GM23338 (cell line): ENCODE measurements at regions not wholly inside any gene's neighbourhood (a gene's known extent, or its start where the extent isn't known, plus 50 kb on each side); places are given as distances from the start of the nearest gene placed in this dataset.

Experiments used
- ATAC-seq: fragments of 200-7000 bp; cut with Tn5 transposase; 3 replicates; pipeline ENCODE4 v1.9.1; 2020
- DNase-seq: peaks from one replicate; pipeline ENCODE4 v3.0.0-alpha.2; 2015; ENCODE audit warnings: low spot score
- H2AFZ ChIP-seq: fragments of 200-600 bp; sonication (generic); 2 replicates; pipeline ENCODE4 v1.8.0; 2016; ENCODE audit warnings: antibody characterized with exemption, mild to moderate bottlenecking, moderate library complexity
- H3F3A ChIP-seq: fragments of 200-600 bp; sonication (generic); replicated peaks from 2 replicates; pipeline ENCODE4 v1.8.0; 2017; ENCODE audit warnings: antibody characterized with exemption, mixed run types, low read depth
- H3K27ac ChIP-seq: fragments of 200-600 bp; sonication (generic); 2 replicates; pipeline ENCODE4 v1.6.1; 2016; ENCODE audit warnings: low read depth
- H3K27me3 ChIP-seq: fragments of 200-600 bp; sonication (generic); 2 replicates; pipeline ENCODE4 v1.8.0; 2016; ENCODE audit warnings: mild to moderate bottlenecking, mixed run types, moderate library complexity; ENCODE audit not compliant: insufficient read depth
- H3K36me3 ChIP-seq: fragments of 200-600 bp; sonication (generic); 2 replicates; pipeline ENCODE4 v1.8.0; 2016; ENCODE audit warnings: mild to moderate bottlenecking; ENCODE audit not compliant: insufficient read depth
- H3K4me1 ChIP-seq: fragments of 200-600 bp; sonication (generic); 2 replicates; pipeline ENCODE4 v1.8.0; 2016; ENCODE audit warnings: mild to moderate bottlenecking, moderate library complexity; ENCODE audit not compliant: insufficient read depth
- H3K4me2 ChIP-seq: fragments of 200-600 bp; sonication (generic); 2 replicates; pipeline ENCODE4 v1.7.1; 2017; ENCODE audit warnings: mixed run types
- H3K4me3 ChIP-seq: fragments of 200-600 bp; sonication (generic); 2 replicates; pipeline ENCODE4 v1.6.1; 2016; ENCODE audit warnings: mixed run types
- H3K79me2 ChIP-seq: fragments of 200-600 bp; sonication (generic); replicated peaks from 2 replicates; pipeline ENCODE4 v1.8.0; 2017; ENCODE audit warnings: mild to moderate bottlenecking; ENCODE audit not compliant: insufficient read depth
- H3K9me2 ChIP-seq: fragments of 200-600 bp; sonication (generic); 2 replicates; pipeline ENCODE4 v1.8.0; 2017; ENCODE audit not compliant: insufficient read depth
- H4K20me1 ChIP-seq: fragments of 200-600 bp; sonication (generic); replicated peaks from 2 replicates; pipeline ENCODE4 v1.8.0; 2017; ENCODE audit warnings: mild to moderate bottlenecking; ENCODE audit not compliant: insufficient read depth
- H3K27ac Mint-ChIP-seq: 2 replicates; pipeline ENCODE4 v1.8.0; 2020; ENCODE audit warnings: inconsistent platforms, mild to moderate bottlenecking, moderate library complexity, mixed read lengths
- H3K27me3 Mint-ChIP-seq: 3 replicates; pipeline ENCODE4 v1.8.0; 2022; ENCODE audit warnings: low read depth, mild to moderate bottlenecking, moderate library complexity, mixed read lengths, inconsistent platforms; ENCODE audit not compliant: insufficient read depth, poor library complexity
- H3K36me3 Mint-ChIP-seq: 3 replicates; pipeline ENCODE4 v1.8.0; 2021; ENCODE audit warnings: low read depth, mild to moderate bottlenecking, inconsistent platforms, moderate library complexity, mixed read lengths
- H3K4me1 Mint-ChIP-seq: 3 replicates; pipeline ENCODE4 v1.8.0; 2020; ENCODE audit warnings: mild to moderate bottlenecking, inconsistent platforms, mixed read lengths
- H3K4me3 Mint-ChIP-seq: 3 replicates; pipeline ENCODE4 v1.8.0; 2021; ENCODE audit warnings: moderate library complexity, mild to moderate bottlenecking, inconsistent platforms, mixed read lengths
- H3K9me3 Mint-ChIP-seq: 3 replicates; pipeline ENCODE4 v1.8.0; 2020; ENCODE audit warnings: moderate library complexity, mild to moderate bottlenecking, inconsistent platforms, mixed read lengths
- CREB1 ChIP-seq: fragments of 250-450 bp; sonication (Bioruptor Pico); IDR thresholded peaks from 2 replicates; pipeline ENCODE4 v1.5.0; 2020; ENCODE audit warnings: low read depth, mild to moderate bottlenecking, moderate library complexity
- CTCF ChIP-seq, 2 experiments: fragments of 200-600 bp in 1 of 2; sonication (generic) in 1 of 2; conservative IDR thresholded peaks; 2 replicates each; pipeline versions ENCODE4 v1.5.1 to v1.6.1; 2016 to 2017; ENCODE audit warnings: antibody characterized with exemption in 2 of 2, low read depth in 2 of 2, mild to moderate bottlenecking in 2 of 2, moderate library complexity in 1 of 2
- ETS1 ChIP-seq: IDR thresholded peaks from 2 replicates; pipeline ENCODE4 v1.6.1; 2016; ENCODE audit warnings: antibody characterized with exemption
- EZH2phosphoT487 ChIP-seq: fragments of 200-600 bp; sonication (generic); IDR thresholded peaks from one replicate; pipeline ENCODE4 v1.8.1; 2018; ENCODE audit warnings: antibody characterized with exemption; ENCODE audit not compliant: unreplicated experiment
- POLR2AphosphoS5 ChIP-seq: IDR thresholded peaks from 2 replicates; pipeline ENCODE4 v1.6.1; 2016; ENCODE audit warnings: antibody characterized with exemption, low read depth
- STAT1 ChIP-seq: IDR thresholded peaks from one replicate; pipeline ENCODE4 v1.6.1; 2016; ENCODE audit warnings: antibody characterized with exemption; ENCODE audit not compliant: unreplicated experiment
- ZNF114 ChIP-seq: fragments of 250-450 bp; sonication (Bioruptor Pico); IDR thresholded peaks from 2 replicates; pipeline ENCODE4 v1.5.0; 2020; ENCODE audit warnings: mild to moderate bottlenecking, moderate library complexity
- ZNF331 ChIP-seq: fragments of 250-450 bp; sonication (Bioruptor Pico); IDR thresholded peaks from 2 replicates; pipeline ENCODE4 v1.5.0; 2020; ENCODE audit warnings: low read depth, mild to moderate bottlenecking, moderate library complexity
- ZNF462 ChIP-seq: fragments of 250-450 bp; sonication (Bioruptor Pico); IDR thresholded peaks from 2 replicates; pipeline ENCODE4 v1.5.0; 2020; ENCODE audit warnings: mild to moderate bottlenecking, moderate library complexity

DNA sequence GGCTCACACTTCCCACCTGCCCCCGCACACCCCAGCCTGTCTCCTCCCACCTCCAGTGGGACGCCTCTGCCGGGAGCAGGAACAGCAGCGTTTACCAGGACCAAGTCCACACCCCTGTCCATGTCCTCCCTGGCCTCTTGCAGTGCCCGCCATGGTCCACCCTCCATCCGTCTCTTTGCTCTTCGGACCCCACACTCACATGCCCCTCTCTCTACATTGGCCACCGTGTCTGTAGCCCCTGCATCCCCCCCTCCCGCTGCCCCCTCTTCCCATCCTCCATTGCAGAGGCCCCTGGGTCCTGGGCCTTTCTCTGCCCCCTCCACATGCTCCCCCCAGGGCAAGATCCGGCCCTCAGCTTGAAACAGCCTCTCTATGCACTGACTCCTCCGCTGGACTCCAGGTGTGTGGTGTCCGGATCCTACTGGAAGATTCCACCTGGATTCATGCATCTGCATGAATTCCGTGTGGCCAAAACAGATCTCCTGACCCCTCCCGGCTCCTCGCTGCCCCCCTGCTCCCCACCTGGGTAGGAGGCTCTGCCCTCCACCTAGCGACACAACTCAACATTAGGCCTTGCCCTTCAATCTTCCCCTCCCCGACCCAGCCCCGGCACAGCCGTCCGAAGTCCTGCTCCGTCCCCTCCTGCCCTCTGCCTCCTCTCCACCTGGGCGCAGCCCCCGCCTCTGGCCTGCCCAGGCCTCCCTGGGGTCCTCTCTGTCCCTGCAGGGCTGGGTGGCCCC, 168.5 kb downstream of the OLFM1 start (continued):
- TF ChIP-seq ZNF462: no peak
- TF ChIP-seq ZNF114: no peak
- no peak for TF ChIP-seq STAT1
- no peak for TF ChIP-seq EZH2phosphoT487
- no peak for TF ChIP-seq CREB1

- no peak overlapping the region for H3K27ac Mint-ChIP-seq
- H3K79me2 ChIP-seq: no peaks in the 10 kb centered on the region
- peaks cover 29% of the 10 kb centered on the region for H3K4me1 Mint-ChIP-seq
- H3K4me2 ChIP-seq: no peak overlapping the region
- no peaks in the 10 kb centered on the region for H4K20me1 ChIP-seq
- H3K27me3 Mint-ChIP-seq: peaks cover 12% of the 10 kb centered on the region
- H3K36me3 Mint-ChIP-seq: no peaks in the 10 kb centered on the region
- H3K9me2 ChIP-seq: no peaks in the 10 kb centered on the region
- H3K9me3 Mint-ChIP-seq: no peaks in the 10 kb centered on the region
- H3K27me3 ChIP-seq: no peaks in the 10 kb centered on the region
- DNase-seq: no peak
- no peaks in the 10 kb centered on the region for H3K36me3 ChIP-seq
- no peak overlapping the region; the same call in 2 of the 3 replicates for H3K4me3 Mint-ChIP-seq
- no peak overlapping the region; the same call in 1 of the 2 replicates for H2AFZ ChIP-seq
- no peak overlapping the region for H3K4me3 ChIP-seq
- ATAC-seq: no peak
- H3F3A ChIP-seq: no peaks in the 10 kb centered on the region
- H3K27ac ChIP-seq: no peak overlapping the region
- H3K4me1 ChIP-seq: peaks cover 5% of the 10 kb centered on the region; the same call in 1 of the 2 replicates
- no peak for TF ChIP-seq EZH2phosphoT487
- TF ChIP-seq CTCF (conservative IDR thresholded peaks at IDR 0.05; ENCODE audit: low read depth in 2 of 2): no peak
- TF ChIP-seq CREB1: no peak
- TF ChIP-seq ETS1: no peak
- no peak for TF ChIP-seq POLR2AphosphoS5
- TF ChIP-seq ZNF331 (CRISPR knock-in tag): no peak
These were observed 169.3 kb downstream of the OLFM1 start for GRCh38 chr9:135256581-135257354.
